Large intestine (tissue), 3 donors: ENCODE measurements at regions not wholly inside any gene's neighbourhood (a gene's known extent, or its start where the extent isn't known, plus 50 kb on each side); places are given as distances from the start of the nearest gene placed in this dataset.
A peak's percentile ranks its signal among the peaks of the same experiment; 100 is the strongest.

Experiments
- DNase-seq, 2 donors: peaks; one replicate each; pipeline versions ENCODE4 v3.0.0 to v3.0.0-alpha.2; 2013
- H3K27ac ChIP-seq: one replicate; pipeline ENCODE4 v1.5.1; 2013; ENCODE audit warnings: low read length
- H3K27me3 ChIP-seq: 2 replicates; pipeline ENCODE4 v1.6.1; 2013; ENCODE audit warnings: low read length; ENCODE audit not compliant: control insufficient read depth, insufficient read depth
- H3K36me3 ChIP-seq: 2 replicates; pipeline ENCODE4 v1.6.1; 2013; ENCODE audit warnings: low read length; ENCODE audit not compliant: control insufficient read depth, insufficient read depth
- H3K4me1 ChIP-seq: one replicate; pipeline ENCODE4 v1.6.1; 2013; ENCODE audit warnings: low read length; ENCODE audit not compliant: control insufficient read depth, insufficient read depth
- H3K4me3 ChIP-seq: one replicate; pipeline ENCODE4 v1.5.1; 2013; ENCODE audit warnings: low read length
- H3K9me3 ChIP-seq: one replicate; pipeline ENCODE4 v1.6.1; 2013; ENCODE audit warnings: mild to moderate bottlenecking, low read depth, low read length, moderate library complexity; ENCODE audit not compliant: control insufficient read depth
- WGBS: methylation state at CpG from one replicate; pipeline ENCODE4 v1.1.5; 2013; ENCODE audit warnings: low lambda C conversion rate; ENCODE audit not compliant: insufficient coverage; 5-methylcytosine and 5-hydroxymethylcytosine counted together

DNA sequence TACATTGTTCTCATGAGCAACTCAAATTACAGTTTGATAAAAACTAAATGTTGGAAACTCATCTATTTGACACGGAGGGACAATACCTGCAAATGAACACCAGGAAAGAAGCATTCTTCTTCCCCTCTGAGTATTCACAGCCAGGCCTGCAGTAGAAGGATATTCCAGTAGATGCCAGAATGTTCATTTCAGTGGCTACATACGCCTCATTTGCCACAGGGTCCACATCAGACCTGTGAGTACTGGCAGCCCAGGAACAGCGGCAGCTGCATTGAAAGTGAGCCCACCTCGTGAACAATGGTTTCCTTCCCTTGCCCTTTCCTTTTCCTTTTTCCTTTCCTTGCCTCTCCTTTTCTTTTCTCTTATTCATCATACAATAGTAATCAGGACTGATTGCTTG lies 81.1 kb upstream of the NEIL3 start:
- Histone ChIP-seq H3K36me3 (no peaks in the 10 kb centered on the region), H3K9me3 (peaks cover 5% of the 10 kb centered on the region), H3K27ac (no peak overlapping the region), H3K27me3 (peaks cover 2% of the 10 kb centered on the region), H3K4me3 (no peak overlapping the region), H3K4me1 (no peaks in the 10 kb centered on the region)
- no peak for DNase-seq
- WGBS, result 90% methylated on average over 2 of the region's 4 CpGs

DNA sequence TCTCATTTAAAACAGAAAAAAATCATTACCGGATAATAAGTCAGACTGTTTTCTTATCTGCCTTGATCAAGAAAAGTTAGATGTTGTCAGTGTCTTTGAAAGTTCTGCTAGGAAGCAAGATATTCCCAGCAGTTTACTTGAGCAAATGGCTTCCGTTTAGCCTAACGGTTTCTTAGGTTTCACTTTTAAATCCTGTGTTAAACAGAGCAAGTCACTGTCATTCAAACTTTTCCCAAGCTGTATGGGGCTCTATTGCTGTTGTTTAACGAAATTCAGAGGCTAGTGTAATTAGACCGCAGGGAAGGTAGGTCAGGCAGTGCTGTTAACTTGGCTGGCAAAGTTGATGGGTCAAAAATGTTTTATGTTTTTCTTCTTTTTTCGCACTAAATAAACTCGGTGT lies 80.3 kb upstream of the NEIL3 start:
- peak in 1 of 2 donors; percentile 5 for DNase-seq
- Histone ChIP-seq H3K4me3 (no peak overlapping the region), H3K36me3 (no peaks in the 10 kb centered on the region), H3K4me1 (no peaks in the 10 kb centered on the region), H3K27me3 (peaks cover 2% of the 10 kb centered on the region), H3K27ac (no peak overlapping the region), H3K9me3 (peaks cover 5% of the 10 kb centered on the region)
- WGBS, result 69% methylated on average over 7 of the region's 7 CpGs

DNA sequence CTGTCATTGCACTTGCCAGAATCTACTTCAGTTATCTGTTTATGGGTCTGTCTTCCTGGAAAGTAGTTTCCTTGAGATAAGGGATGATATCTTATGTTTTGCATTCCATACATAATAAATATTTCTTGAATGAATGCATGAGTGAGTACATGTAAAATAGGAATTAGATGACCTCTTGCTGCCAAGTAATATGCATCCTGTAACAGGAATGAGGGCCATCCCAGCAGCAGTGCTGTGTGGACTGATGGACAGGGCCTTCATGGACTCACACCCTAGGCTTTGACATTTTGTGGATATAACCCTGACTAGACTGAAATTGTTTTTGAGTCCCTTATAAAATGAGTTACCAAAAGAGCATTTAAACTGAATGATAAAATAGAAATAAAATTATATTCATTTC lies 77.2 kb upstream of the NEIL3 start:
- Histone ChIP-seq H3K36me3 (no peaks in the 10 kb centered on the region), H3K4me3 (no peak overlapping the region), H3K27me3 (no peaks in the 10 kb centered on the region), H3K9me3 (peaks cover 3% of the 10 kb centered on the region), H3K27ac (no peak overlapping the region), H3K4me1 (no peaks in the 10 kb centered on the region)
- DNase-seq, result no peak

DNA sequence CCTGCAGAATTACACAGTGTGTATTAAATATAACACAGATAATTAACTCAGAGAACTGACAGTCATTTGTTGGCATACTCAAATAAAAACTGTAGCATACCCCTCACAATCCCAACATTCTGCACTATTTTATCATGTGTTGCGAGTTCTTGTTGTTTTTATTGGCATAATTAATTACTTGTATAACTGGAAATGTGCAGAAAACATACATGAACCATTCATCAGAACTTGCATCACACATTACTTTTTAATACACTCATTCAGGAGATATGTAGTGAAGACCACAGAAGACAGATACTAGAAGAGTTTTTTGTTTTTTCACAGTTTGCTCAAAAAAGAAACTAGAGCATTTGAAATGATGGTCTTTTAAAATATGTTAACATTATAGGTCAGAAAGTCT lies 74.6 kb upstream of the NEIL3 start:
- Histone ChIP-seq H3K4me1 (no peaks in the 10 kb centered on the region), H3K9me3 (no peaks in the 10 kb centered on the region), H3K27me3 (no peaks in the 10 kb centered on the region), H3K27ac (no peak overlapping the region), H3K36me3 (no peaks in the 10 kb centered on the region), H3K4me3 (no peak overlapping the region)
- DNase-seq, result no peak
- no CpG with 5 or more reads among the region's 1 CpG for WGBS

DNA sequence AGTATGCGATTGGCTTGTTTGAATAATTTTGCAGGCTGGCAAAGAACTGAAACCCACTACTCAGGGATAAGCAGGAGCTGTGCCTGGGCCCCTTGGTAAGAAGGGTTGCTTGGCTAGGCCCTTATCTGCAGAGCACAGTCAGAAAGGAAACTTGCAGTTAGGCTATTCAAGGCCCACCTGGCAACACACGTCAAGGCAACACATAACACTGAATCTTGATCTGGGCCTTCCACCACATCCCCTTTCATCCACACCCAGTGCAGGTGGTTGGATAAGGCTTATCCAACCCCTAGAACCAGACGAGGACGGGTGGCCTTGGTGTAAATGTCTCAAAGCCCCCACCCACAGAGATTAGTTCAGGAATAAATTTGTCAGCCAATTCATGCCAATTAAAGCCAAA lies 72.8 kb upstream of the NEIL3 start:
- H3K4me1 ChIP-seq, result no peaks in the 10 kb centered on the region
- H3K36me3 ChIP-seq, result no peaks in the 10 kb centered on the region
- H3K27me3 ChIP-seq, result no peaks in the 10 kb centered on the region
- WGBS, result no CpG with 5 or more reads among the region's 4 CpGs
- DNase-seq, result no peak
- H3K27ac ChIP-seq, result no peak overlapping the region
- H3K4me3 ChIP-seq, result no peak overlapping the region
- no peaks in the 10 kb centered on the region for H3K9me3 ChIP-seq

DNA sequence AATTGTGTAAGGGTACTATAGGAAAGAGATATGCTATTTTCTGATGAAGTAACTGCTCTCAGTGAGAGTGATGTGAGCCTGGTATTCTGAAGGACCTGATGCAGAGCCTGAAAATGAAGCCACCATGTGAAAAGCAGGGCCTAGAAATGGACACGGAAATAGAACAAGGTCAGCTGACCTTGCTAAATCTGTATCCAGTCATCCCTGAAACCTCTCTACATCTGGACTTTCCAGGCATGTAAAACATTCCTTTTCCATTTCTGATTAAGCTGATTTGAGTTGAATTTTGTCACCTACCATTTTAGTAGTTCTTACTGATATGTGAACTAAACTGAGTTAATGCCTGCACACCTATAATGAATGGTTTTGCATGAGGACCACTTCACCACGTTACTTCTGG lies 72.4 kb upstream of the NEIL3 start:
- H3K27me3 ChIP-seq, result no peaks in the 10 kb centered on the region
- 100% methylated on average over 1 of the region's 2 CpGs for WGBS

DNA sequence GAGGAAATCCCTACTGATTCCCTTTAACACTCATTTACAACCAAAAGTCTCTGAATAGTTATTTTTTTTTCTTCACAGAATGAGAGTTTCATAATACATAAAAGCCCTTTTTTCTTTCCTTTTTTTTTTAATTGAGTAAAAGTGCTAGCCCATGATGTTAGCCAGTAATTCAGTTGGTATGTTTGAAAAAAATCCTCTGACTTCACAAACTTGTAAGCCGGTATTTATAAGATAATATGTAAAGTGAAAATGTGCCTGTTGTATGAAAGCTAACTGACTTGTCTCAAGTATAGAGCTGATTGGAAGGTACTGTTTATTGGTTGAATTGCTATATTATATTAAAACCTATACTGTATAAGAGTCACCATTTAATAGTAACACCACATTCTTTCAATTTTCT lies 70.2 kb upstream of the NEIL3 start:
- Histone ChIP-seq H3K36me3 (no peaks in the 10 kb centered on the region), H3K4me3 (no peak overlapping the region), H3K27me3 (no peaks in the 10 kb centered on the region), H3K9me3 (no peaks in the 10 kb centered on the region), H3K27ac (no peak overlapping the region), H3K4me1 (no peaks in the 10 kb centered on the region)
- no peak for DNase-seq
- 67% methylated on average over 1 of the region's 1 CpG for WGBS

More for the DNA sequence above, 72.4 kb upstream of the NEIL3 start:
- H3K4me3 ChIP-seq, result no peak overlapping the region
- no peaks in the 10 kb centered on the region for H3K9me3 ChIP-seq
- no peaks in the 10 kb centered on the region for H3K4me1 ChIP-seq
- DNase-seq, result no peak
- no peaks in the 10 kb centered on the region for H3K36me3 ChIP-seq
- H3K27ac ChIP-seq, result no peak overlapping the region

DNA sequence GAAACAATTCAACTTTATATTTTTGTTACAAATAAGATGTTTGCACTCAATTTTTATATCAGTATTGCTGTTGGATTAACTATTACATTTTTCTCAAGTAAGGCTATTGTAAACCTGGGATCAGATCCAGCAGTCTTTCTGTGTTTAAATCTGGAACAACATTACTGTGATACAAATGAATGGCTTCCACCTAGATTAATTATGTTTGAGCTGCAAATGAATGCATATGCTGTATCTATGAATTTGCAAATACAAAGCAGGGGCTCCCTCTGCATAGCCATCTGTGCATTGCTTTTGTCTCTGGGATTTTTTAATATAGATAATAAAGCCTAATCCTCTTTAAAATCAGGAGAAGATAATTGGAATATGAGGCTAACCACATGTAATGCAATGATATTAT lies 69.8 kb upstream of the NEIL3 start:
- DNase-seq, result no peak
- no peak overlapping the region for H3K4me3 ChIP-seq
- no peaks in the 10 kb centered on the region for H3K4me1 ChIP-seq
- no peak overlapping the region for H3K27ac ChIP-seq
- H3K27me3 ChIP-seq, result no peaks in the 10 kb centered on the region
- no peaks in the 10 kb centered on the region for H3K36me3 ChIP-seq
- H3K9me3 ChIP-seq, result no peaks in the 10 kb centered on the region

DNA sequence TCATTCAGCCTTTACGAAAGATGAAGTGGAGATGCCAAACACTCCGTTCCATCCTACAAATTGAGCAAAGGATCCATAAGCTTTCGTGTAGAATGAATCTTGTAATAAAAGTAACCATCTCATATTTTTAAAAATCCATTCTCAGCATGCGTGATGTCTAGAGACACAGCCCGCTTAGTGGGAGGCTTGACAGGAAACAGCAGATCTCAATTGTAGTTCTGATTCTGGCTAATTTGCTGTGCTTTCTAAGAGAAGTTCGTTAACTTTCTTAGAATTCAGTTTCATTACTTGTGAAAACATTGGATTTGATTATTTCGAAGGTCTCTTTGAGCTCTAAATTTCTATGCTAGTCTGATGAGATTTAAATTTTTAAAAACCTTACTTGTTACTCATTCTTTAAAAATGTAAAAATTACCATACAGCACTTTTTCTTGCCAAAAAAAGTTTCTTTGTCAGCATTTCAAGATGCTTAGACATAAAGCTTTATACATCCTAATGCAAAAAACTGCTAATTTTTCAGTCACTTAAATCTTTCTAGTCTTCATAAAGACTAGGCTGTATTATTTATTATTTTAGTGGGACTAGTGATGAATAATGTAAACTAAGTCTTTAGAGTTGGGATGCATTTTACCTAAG lies 66.9 kb upstream of the NEIL3 start:
- H3K9me3 ChIP-seq, result no peaks in the 10 kb centered on the region
- no peaks in the 10 kb centered on the region for H3K4me1 ChIP-seq
- H3K27me3 ChIP-seq, result no peaks in the 10 kb centered on the region
- no peak overlapping the region for H3K27ac ChIP-seq
- no peak for DNase-seq
- WGBS, result 86% methylated on average over 2 of the region's 7 CpGs
- H3K4me3 ChIP-seq, result no peak overlapping the region
- H3K36me3 ChIP-seq, result no peaks in the 10 kb centered on the region

DNA sequence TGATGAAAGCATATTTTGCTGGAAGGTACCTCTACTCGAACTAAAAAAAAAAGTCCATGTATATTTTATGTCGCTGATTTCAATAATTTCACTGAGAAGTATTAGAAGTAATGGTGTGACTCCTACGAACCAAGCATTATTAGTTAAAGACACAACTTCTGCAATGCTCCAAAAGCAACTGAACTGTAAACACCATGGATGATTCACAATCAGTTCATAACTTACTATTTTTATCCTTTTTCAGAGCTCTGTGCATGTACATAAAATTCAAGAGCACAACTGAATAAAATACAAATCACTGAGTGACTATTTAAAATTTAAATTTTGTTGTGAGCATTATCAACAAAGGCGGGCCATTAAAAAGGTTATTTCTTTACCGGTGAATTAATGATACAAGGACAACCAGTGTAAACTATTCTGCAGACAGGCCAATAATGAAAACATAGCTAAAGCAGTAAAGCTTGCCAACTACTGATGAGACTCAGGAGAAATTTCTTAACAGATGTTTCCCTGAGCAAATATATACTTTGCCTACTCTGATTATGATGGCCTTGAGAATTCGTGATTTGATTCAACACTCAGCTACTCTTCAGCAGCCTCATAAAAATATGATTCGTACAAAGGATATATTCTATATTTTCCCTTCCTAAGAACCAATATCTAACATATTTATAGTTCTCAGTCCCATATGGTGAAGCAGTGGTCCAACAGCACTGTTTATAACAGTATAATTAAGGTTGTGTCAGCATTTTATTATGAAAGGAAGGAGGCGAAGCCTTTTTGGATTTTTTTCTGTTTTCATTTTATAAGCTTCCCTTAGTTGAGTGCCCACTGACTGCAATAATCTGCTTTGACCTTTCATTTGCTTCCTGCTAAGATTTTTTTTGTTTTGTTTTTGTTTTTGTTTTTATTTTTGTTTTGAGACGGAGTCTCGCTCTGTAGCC lies 62.8 kb upstream of the NEIL3 start:
- 69% methylated on average over 4 of the region's 10 CpGs for WGBS
- H3K36me3 ChIP-seq, result no peaks in the 10 kb centered on the region

More for the DNA sequence above, 62.8 kb upstream of the NEIL3 start:
- no peak for DNase-seq
- H3K4me1 ChIP-seq, result peaks cover 7% of the 10 kb centered on the region
- H3K9me3 ChIP-seq, result no peaks in the 10 kb centered on the region
- H3K27ac ChIP-seq, result no peak overlapping the region
- no peaks in the 10 kb centered on the region for H3K27me3 ChIP-seq
- H3K4me3 ChIP-seq, result no peak overlapping the region
